Endothelial cell of umbilical vein (primary cell): ENCODE measurements at regions not wholly inside any gene's neighbourhood (a gene's known extent, or its start where the extent isn't known, plus 50 kb on each side); places are given as distances from the start of the nearest gene placed in this dataset.
"Not testable (repeated sequence)": the region's sequence is repeated elsewhere in the genome, so short reads cannot be mapped to it uniquely, and the experiment has no call there.

ENCODE experiments used
- BruUV-seq: library from RNA; stranded (reverse); fragments of 400-500 nt; replicated peaks from 2 replicates; lab custom pipeline; 2021; lab: Mats Ljungman, UMichigan
- CTCF ChIA-PET: fragments of 300-600, 350-600 bp; sonication (Branson Sonifier 250); formaldehyde crosslinking; loops from one replicate; lab custom pipeline; 2021; ENCODE audit warnings: antibody characterized with exemption, inconsistent platforms; lab: Charles Lee
- POLR2A ChIA-PET: fragments of 300-600, 350-600 bp; sonication (Branson Sonifier 250); formaldehyde crosslinking; loops from one replicate; lab custom pipeline; 2021; ENCODE audit warnings: antibody characterized with exemption, inconsistent platforms; lab: Charles Lee
- DNase-seq: peaks from one replicate; pipeline ENCODE4 v3.0.0-alpha.2; 2011; ENCODE audit warnings: low read depth, low spot score
- FAIRE-seq: peaks from 2 replicates; lab custom pipeline; 2011; peaks lifted over from hg19 to GRCh38; lab: Jason Lieb, UNC
- H2AFZ ChIP-seq: 2 replicates; pipeline ENCODE4 v1.6.0; 2012; ENCODE audit warnings: low read depth, low read length, control low read depth, inconsistent platforms
- H3K27ac ChIP-seq: 2 replicates; pipeline ENCODE4 v1.5.1; 2011; ENCODE audit warnings: low read depth, mild to moderate bottlenecking, control low read depth, low read length, moderate library complexity; ENCODE audit not compliant: insufficient read depth
- H3K27me3 ChIP-seq, 2 experiments: 2 replicates each; pipeline versions ENCODE4 v1.6.0 to v1.6.1; 2011; ENCODE audit warnings: low read length in 2 of 2, mixed read lengths in 1 of 2; ENCODE audit not compliant: control insufficient read depth in 2 of 2, insufficient read depth in 2 of 2
- H3K36me3 ChIP-seq, 2 experiments: 2 replicates in 1 of 2; 3 replicates in 1 of 2; pipeline ENCODE4 v1.5.1; 2011; ENCODE audit warnings: low read length in 2 of 2, mild to moderate bottlenecking in 1 of 2, moderate library complexity in 1 of 2; ENCODE audit not compliant: control insufficient read depth in 2 of 2, insufficient read depth in 2 of 2; ENCODE audit errors: extremely low read depth in 1 of 2
- H3K4me1 ChIP-seq: 3 replicates; pipeline ENCODE4 v1.5.1; 2011; ENCODE audit warnings: mild to moderate bottlenecking, low read length; ENCODE audit not compliant: control insufficient read depth, insufficient read depth; ENCODE audit errors: extremely low read depth
- H3K4me2 ChIP-seq: 2 replicates; pipeline ENCODE4 v1.6.1; 2011; ENCODE audit warnings: low read length, control low read depth, mixed read lengths; ENCODE audit not compliant: insufficient read depth
- H3K4me3 ChIP-seq, 3 experiments: fragments of 200-600 bp in 1 of 3; sonication (generic), shearing (Covaris generic) in 1 of 3; replicated peaks in 1 of 3; 2 replicates each; pipeline ENCODE4 v1.5.1; 2011 to 2016; ENCODE audit warnings: control low read depth in 3 of 3, low read length in 3 of 3, mild to moderate bottlenecking in 2 of 3, inconsistent platforms in 1 of 3, low read depth in 1 of 3, moderate library complexity in 1 of 3; ENCODE audit not compliant: insufficient read depth in 1 of 3
- H3K79me2 ChIP-seq: 2 replicates; pipeline ENCODE4 v1.6.0; 2012; ENCODE audit warnings: low read length, inconsistent platforms; ENCODE audit not compliant: control insufficient read depth, insufficient read depth
- H3K9ac ChIP-seq: replicated peaks from 2 replicates; pipeline ENCODE3; 2011; ENCODE audit warnings: low read length, control low read depth; ENCODE audit not compliant: insufficient read depth; ENCODE audit errors: extremely low read depth
- H3K9me1 ChIP-seq: replicated peaks from 3 replicates; pipeline ENCODE4 v1.6.0; 2011; ENCODE audit warnings: mild to moderate bottlenecking, low read length; ENCODE audit not compliant: control insufficient read depth, insufficient read depth; ENCODE audit errors: extremely low read depth
- H3K9me3 ChIP-seq: replicated peaks from 2 replicates; pipeline ENCODE4 v1.5.1; 2012; ENCODE audit warnings: low read length, inconsistent platforms; ENCODE audit not compliant: control insufficient read depth, insufficient read depth
- H4K20me1 ChIP-seq: replicated peaks from 2 replicates; pipeline ENCODE3; 2011; ENCODE audit warnings: mild to moderate bottlenecking, low read length; ENCODE audit not compliant: control insufficient read depth, insufficient read depth; ENCODE audit errors: extremely low read depth
- dilution Hi-C: fragments of 300-500 bp; cut with MboI; formaldehyde crosslinking; loops from one replicate; pipeline ENCODE4 v1.15.0; 2019; ENCODE audit warnings: low sequenced_read_pairs; ENCODE audit not compliant: extremely low pct_ligation_motif_present
- intact Hi-C: fragments of 100-400 bp; cut with micrococcal nuclease; formaldehyde crosslinking; loops from one replicate; pipeline ENCODE4 v1.10.0; 2022

GRCh38 chr16:18159185-18159584, 177.4 kb downstream of the NPIPA8 start:
- H3K79me2 ChIP-seq, H3K4me3 ChIP-seq, CTCF ChIA-PET, POLR2A ChIA-PET, H4K20me1 ChIP-seq, BruUV-seq, H3K9me3 ChIP-seq, DNase-seq, H3K27me3 ChIP-seq, dilution Hi-C loops, H2AFZ ChIP-seq, H3K36me3 ChIP-seq, H3K9me1 ChIP-seq, H3K9ac ChIP-seq, FAIRE-seq, H3K4me2 ChIP-seq, intact Hi-C loops, H3K27ac ChIP-seq, H3K4me1 ChIP-seq: not testable (repeated sequence)

GRCh38 chr16:18157854-18158253, 178.7 kb downstream of the NPIPA8 start:
- H3K9ac ChIP-seq, H3K36me3 ChIP-seq, H4K20me1 ChIP-seq, H3K4me3 ChIP-seq, DNase-seq, H3K9me1 ChIP-seq, CTCF ChIA-PET, H3K4me1 ChIP-seq, dilution Hi-C loops, H3K4me2 ChIP-seq, H2AFZ ChIP-seq, H3K27me3 ChIP-seq, BruUV-seq, POLR2A ChIA-PET, H3K79me2 ChIP-seq, intact Hi-C loops, FAIRE-seq, H3K9me3 ChIP-seq, H3K27ac ChIP-seq: not testable (repeated sequence)

- H2AFZ ChIP-seq, BruUV-seq, H3K79me2 ChIP-seq, H3K9ac ChIP-seq, H3K36me3 ChIP-seq, H3K9me3 ChIP-seq, dilution Hi-C loops, H4K20me1 ChIP-seq, FAIRE-seq, CTCF ChIA-PET, H3K27ac ChIP-seq, DNase-seq, intact Hi-C loops, H3K4me1 ChIP-seq, POLR2A ChIA-PET, H3K4me2 ChIP-seq, H3K9me1 ChIP-seq, H3K4me3 ChIP-seq, H3K27me3 ChIP-seq: not testable (repeated sequence)
Measured at GRCh38 chr16:18152832-18153231, 183.7 kb downstream of the NPIPA8 start.

- H3K27ac ChIP-seq, H2AFZ ChIP-seq, H3K9me3 ChIP-seq, H3K79me2 ChIP-seq, H4K20me1 ChIP-seq, H3K9me1 ChIP-seq, H3K4me2 ChIP-seq, H3K4me1 ChIP-seq, DNase-seq, H3K36me3 ChIP-seq, H3K9ac ChIP-seq, intact Hi-C loops, H3K27me3 ChIP-seq, FAIRE-seq, CTCF ChIA-PET, H3K4me3 ChIP-seq, POLR2A ChIA-PET, dilution Hi-C loops, BruUV-seq: not testable (repeated sequence)
Measured at GRCh38 chr16:18148132-18148531, 188.4 kb downstream of the NPIPA8 start.
